ENCODE measurements at regions not wholly inside any gene's neighbourhood (a gene's known extent, or its start where the extent isn't known, plus 50 kb on each side); places are given as distances from the start of the nearest gene placed in this dataset.

GRCh38 chr16:85246473-85246872, 134.2 kb upstream of the CIBAR2 start:
- no peak for ATAC-seq
- no peak for DNase-seq
- intact Hi-C loops (cut with micrococcal nuclease), result no loop called here

DNA sequence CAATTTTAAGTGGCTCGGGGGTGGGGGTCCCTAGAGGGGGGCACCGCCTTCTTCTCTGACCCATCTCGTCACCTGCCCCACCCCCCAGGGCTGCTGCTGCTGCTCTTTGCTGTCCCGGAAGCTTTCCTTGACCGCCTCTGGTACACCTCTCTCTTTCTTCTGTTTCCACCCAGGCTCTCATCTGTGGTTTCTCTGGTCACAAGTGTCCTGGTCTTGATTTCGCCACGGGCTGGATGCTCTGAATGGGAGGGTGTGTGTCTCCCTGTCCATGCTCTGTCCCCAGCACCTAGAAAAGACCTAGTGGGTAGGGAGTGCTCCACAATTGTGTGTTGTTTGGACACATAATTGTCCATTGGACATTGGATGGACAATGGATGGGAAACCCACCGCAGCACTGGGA, 134.7 kb upstream of the CIBAR2 start:
- no peak for DNase-seq
- no peak for ATAC-seq
- intact Hi-C loops (cut with micrococcal nuclease), result no loop called here

GRCh38 chr16:85248342-85248741, 136.1 kb upstream of the CIBAR2 start:
- no peak for DNase-seq
- intact Hi-C loops (cut with micrococcal nuclease), result no loop called here
- ATAC-seq, result no peak

DNA sequence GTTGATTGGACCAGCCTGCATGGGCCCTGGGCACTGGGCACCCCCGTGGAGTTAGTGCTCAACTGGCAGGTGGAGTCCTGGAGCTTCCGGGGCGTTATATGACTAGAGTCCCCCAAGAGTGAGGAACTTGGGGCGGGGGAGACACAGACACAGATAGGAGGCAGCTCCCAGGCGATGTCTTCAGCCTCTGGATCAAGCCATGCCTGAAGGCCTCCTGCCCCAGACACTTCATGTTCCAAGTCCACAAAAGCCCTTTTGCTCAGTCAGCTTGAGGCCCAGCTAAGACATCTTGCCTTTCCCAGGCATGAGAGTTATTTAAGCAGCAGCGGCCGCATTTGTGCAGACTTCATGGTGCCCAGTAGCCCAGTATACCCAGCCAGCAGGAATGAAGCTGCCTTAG, 136.6 kb upstream of the CIBAR2 start:
- DNase-seq (no peak), ATAC-seq (no peak)
- intact Hi-C loops (cut with micrococcal nuclease), result no loop called here

GRCh38 chr16:85249418-85250146, 137.3 kb upstream of the CIBAR2 start:
- intact Hi-C loops (cut with micrococcal nuclease), result no loop called here
- no peak for DNase-seq
- peak; percentile 11 for ATAC-seq

- ATAC-seq (no peak), DNase-seq (no peak)
- intact Hi-C loops (cut with micrococcal nuclease), result no loop called here
These were observed 137.8 kb upstream of the CIBAR2 start for GRCh38 chr16:85250147-85250463.

- intact Hi-C loops (cut with micrococcal nuclease), result no loop called here
- DNase-seq (no peak), ATAC-seq (no peak)
These were observed 138.4 kb upstream of the CIBAR2 start for GRCh38 chr16:85250609-85251223.

DNA sequence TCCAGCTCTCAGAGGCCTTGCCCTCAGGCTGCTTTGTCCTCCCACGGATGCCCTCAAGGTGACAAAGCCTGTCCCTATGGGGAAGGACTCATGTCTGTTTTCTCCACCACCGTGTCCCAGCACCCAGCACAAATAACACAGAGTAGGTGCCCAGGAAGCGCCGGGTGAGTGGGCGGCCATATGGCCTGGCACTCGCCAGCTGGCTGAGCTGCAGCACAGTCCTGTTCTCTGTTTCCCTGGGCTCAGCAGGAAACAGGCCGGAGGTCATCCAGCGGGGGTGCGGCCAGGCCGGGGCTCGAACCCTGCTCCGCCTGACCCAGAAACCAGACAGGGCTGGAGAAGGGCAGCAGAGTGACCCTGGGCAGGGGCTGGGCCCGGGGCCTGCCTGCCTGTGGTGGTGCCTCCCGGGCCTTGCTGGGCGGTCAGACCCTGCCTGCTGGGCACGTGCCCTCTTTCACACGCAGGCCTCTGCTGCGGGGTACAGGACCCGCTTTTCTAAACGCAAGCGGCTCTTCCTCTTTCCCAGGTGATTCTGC, 139.0 kb upstream of the CIBAR2 start:
- intact Hi-C loops (cut with micrococcal nuclease), result no loop called here
- ATAC-seq, result no peak
- no peak for DNase-seq

DNA sequence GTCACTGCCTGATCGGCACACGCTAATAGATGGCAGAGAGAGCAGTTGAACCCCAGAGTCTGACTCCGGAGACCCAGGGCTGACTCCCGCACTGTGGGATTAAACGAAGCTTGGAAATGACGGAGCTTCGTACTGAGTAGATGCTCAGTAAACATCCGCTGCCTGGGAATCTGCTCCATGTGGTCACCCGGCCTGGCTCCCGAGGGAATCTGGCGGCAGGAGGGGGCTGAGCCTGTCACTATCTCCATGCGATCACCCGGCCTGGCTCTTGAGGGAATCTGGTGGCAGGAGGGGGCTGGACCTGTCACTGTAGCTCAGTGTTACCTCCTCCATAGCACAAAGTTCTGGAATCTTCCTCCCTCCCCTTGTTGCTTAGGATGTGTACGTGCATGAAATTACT, 139.7 kb upstream of the CIBAR2 start:
- ATAC-seq (no peak), DNase-seq (no peak)
- intact Hi-C loops (cut with micrococcal nuclease), result no loop called here

DNA sequence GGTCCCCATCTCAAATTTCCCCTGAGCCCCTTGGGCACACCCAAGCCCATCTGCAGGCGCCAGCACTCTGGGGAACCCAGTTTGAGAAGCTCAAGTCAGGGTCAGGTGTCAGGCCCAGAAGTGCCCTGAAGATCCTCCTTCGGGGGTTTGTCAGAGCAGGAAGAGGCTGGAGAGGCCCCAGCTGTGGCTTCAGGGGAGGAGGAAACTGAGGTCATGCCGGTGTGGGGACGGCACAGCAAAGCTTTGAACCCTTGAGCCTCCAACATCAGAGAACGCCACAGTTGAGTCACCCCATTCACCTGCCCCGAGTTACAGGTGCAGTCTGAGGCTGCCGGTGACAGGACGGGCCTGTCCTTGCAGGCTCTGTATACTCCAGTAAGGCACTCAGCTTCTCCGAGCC, 140.2 kb upstream of the CIBAR2 start:
- intact Hi-C loops (cut with micrococcal nuclease), result no loop called here
- no peak for DNase-seq
- no peak for ATAC-seq

GRCh38 chr16:85253084-85253941, 141.0 kb upstream of the CIBAR2 start:
- intact Hi-C loops (cut with micrococcal nuclease), result no loop called here
- peak; percentile 75 for DNase-seq
- peak; percentile 80 for ATAC-seq

DNA sequence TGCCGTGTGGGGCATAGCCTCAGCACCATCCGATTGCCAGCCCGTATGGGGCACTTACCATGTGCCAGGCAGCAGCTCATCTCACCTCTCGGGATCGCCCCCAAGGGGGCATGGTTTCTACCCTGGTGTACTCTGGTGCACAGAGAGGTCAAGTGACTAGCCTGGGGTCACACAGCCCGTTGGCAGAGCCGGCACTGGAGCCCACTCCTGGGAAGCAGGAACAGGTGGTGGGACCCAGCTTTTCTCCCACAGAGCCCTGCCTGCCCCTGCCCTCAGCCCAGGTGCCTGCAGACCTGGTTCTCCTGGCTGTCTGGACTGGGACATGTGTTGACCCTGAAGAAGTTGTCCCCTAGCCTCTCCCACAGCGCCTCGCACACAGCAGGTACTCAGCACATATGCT, 141.8 kb upstream of the CIBAR2 start:
- intact Hi-C loops (cut with micrococcal nuclease), result no loop called here
- no peak for ATAC-seq

GRCh38 chr16:85254921-85255320, 142.6 kb upstream of the CIBAR2 start:
- ATAC-seq (no peak), DNase-seq (no peak)
- intact Hi-C loops (cut with micrococcal nuclease), result no loop called here

More for the DNA sequence above, 141.8 kb upstream of the CIBAR2 start:
- DNase-seq, result no peak

GRCh38 chr16:85255777-85256176, 143.5 kb upstream of the CIBAR2 start:
- ATAC-seq (no peak), DNase-seq (no peak)
- intact Hi-C loops (cut with micrococcal nuclease), result no loop called here

DNA sequence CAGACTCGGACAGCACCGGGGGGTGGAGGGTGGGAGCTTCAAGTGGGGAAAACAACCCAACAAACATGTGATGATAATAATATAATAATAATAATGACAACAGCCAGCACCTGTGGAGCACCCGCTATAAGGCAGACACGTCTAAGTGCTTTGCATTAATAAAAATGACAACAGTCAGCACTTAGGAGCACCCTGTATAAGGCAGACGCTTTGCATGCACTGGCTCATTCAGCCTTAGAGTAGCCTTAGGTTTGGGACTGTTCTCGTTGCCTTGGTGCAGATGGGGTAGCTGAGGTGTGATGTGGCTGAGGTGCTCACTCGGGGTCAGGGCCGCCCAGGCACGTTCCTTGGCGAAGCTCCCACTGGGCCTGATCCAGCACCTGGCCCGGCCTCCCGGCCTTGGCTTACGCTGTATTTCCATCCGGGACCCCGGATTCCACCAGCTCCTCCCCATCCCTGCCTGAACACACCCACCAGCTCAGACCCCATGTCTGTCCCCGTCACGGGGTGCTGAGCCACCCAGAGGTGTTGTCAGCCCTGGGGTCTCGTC, 144.0 kb upstream of the CIBAR2 start:
- ATAC-seq, result no peak
- no peak for DNase-seq
- intact Hi-C loops (cut with micrococcal nuclease), result no loop called here

- intact Hi-C loops (cut with micrococcal nuclease), result no loop called here
- DNase-seq (no peak), ATAC-seq (no peak)
These were observed 145.2 kb upstream of the CIBAR2 start for GRCh38 chr16:85257483-85257882.

DNA sequence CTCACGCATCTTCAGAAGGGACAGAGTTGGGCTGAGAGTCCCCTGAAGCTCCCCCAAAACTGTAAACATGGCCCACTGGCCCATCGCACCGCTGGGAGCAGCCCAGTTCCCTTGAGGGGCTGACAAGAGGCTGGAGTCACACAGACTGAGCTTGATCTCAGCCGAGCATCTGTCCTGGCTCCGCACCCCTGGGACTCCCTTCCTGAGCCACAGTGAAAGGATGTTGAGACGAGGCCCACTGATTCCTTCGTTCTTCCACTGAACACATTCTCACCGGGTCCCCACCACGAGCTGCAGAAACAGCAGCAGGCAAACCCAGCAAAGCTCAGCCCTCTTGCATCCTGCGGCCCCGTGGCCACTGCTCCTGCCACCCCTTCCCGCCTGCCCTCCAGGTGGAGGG, 145.9 kb upstream of the CIBAR2 start:
- intact Hi-C loops (cut with micrococcal nuclease), result no loop called here

GRCh38 chr16:85258629-85259028, 146.4 kb upstream of the CIBAR2 start:
- ATAC-seq, result no peak
- no peak for DNase-seq
- intact Hi-C loops (cut with micrococcal nuclease), result no loop called here

More for the DNA sequence above, 145.9 kb upstream of the CIBAR2 start:
- ATAC-seq (no peak), DNase-seq (no peak)

DNA sequence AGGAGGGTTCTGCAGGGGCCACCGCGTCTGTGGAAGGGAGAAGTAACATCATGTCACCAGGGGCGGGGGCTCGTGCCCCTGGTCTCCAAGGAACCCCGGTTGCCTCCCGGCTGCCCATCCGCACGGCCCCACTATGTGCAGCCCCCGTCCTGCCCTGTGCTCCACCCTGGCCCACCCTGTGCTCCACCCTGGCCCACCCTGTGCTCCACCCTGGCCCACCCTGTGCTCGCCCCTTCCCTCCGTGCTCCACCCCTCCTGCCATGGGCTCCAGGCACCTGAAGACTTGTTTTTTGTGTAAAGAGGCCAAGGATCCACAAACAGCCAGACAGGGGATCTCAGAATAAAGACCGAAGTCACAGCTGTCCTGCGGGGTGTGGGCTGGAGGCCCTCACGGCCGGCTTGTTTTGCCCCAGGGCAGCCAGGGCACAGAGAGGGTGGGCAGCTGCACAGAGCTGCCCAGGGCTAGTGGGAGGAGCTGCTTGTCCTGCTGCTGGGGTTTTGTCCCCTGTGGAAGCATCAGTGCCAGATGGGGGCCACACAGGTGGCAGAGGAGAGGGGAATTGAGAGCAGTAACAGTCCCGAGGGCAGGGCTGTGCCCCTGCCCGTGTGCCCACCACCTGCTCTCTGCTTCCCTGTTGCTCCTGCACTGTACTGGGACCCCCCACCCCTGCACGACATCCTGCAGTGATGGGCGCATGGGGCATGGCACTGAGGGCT, 147.0 kb upstream of the CIBAR2 start:
- intact Hi-C loops (cut with micrococcal nuclease), result no loop called here
- DNase-seq (no peak), ATAC-seq (no peak)

Data from left ventricle myocardium superior (tissue), 1 donor.